Thyroid gland (tissue), 4 donors: ENCODE measurements at regions not wholly inside any gene's neighbourhood (a gene's known extent, or its start where the extent isn't known, plus 50 kb on each side); places are given as distances from the start of the nearest gene placed in this dataset.
A peak's percentile ranks its signal among the peaks of the same experiment; 100 is the strongest.

Experiments used
- DNase-seq, 2 donors: peaks; one replicate each; pipeline ENCODE4 v3.0.0-alpha.2; 2019
- H3K27ac ChIP-seq, 3 donors: fragments of 200-600 bp; sonication (generic); 1 replicate in 2 of 3; 2 replicates in 1 of 3; pipeline ENCODE4 v1.5.1; 2016 to 2019; ENCODE audit warnings: mild to moderate bottlenecking in 1 of 3, moderate library complexity in 1 of 3
- H3K27me3 ChIP-seq: fragments of 200-600 bp; sonication (generic); one replicate; pipeline ENCODE4 v1.5.1; 2019
- H3K36me3 ChIP-seq, 2 donors: fragments of 200-600 bp; sonication (generic); one replicate each; pipeline ENCODE4 v1.5.1; 2016 to 2019
- H3K4me1 ChIP-seq, 2 donors: fragments of 200-600 bp; sonication (generic); one replicate each; pipeline ENCODE4 v1.5.1; 2017 to 2019
- H3K4me3 ChIP-seq, 3 donors: fragments of 200-600 bp; sonication (generic); replicated peaks in 1 of 3; 1 replicate in 2 of 3; 2 replicates in 1 of 3; pipeline ENCODE4 v1.5.1; 2016; ENCODE audit warnings: mild to moderate bottlenecking in 1 of 3
- H3K9me3 ChIP-seq: fragments of 200-600 bp; sonication (generic); one replicate; pipeline ENCODE4 v1.5.1; 2017
- POLR2A ChIP-seq, 2 donors: fragments of 450-650 bp; IDR thresholded peaks; one replicate each; pipeline ENCODE4 v1.6.1; 2017; ENCODE audit warnings: antibody characterized with exemption in 2 of 2, mild to moderate bottlenecking in 2 of 2, moderate library complexity in 1 of 2
- WGBS, 2 donors: methylation state at CpG; one replicate each; pipeline ENCODE4 v1.1.5; 2017; 5-methylcytosine and 5-hydroxymethylcytosine counted together
- intact Hi-C: fragments of 100-400 bp; cut with DNase I; formaldehyde crosslinking; loops from one replicate; pipeline ENCODE4 v1.15.1; 2023
- TF ChIP-seq, protein P1 (sequence below), 6 experiments: fragments of 200-600 bp in 3 of 6; fragments of 450-650 bp in 3 of 6; sonication (generic) in 3 of 6; IDR thresholded peaks; one replicate each; pipeline ENCODE4 v1.5.1; 2016 to 2019; ENCODE audit warnings: antibody characterized with exemption in 6 of 6, mild to moderate bottlenecking in 2 of 6, inconsistent platforms in 1 of 6, moderate library complexity in 1 of 6

DNA sequence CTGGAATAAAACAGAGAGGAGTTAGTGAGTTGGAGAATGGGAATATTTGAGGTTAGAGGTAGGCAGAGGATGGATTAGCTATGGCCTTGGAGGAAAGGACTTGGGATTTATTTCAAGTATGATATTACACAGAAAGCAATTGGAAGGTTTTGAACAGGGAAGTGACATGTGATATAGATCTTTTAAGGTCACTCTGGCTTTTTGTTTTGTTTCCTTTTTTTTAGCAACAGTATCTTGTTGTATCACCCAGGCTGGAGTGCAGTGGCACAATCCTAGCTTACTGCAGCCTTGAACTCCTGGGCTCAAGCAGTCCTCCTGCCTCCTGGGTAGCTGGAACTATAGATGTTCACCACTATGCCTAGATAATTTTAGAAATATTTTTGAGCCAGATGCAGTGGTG lies 190.3 kb downstream of the UTRN start:
- H3K27ac ChIP-seq = peak overlapping the region; percentile 1 to 21 (median 4)
- H3K36me3 ChIP-seq = peaks cover 9 to 11% of the 10 kb centered on the region in 2 donors

DNA sequence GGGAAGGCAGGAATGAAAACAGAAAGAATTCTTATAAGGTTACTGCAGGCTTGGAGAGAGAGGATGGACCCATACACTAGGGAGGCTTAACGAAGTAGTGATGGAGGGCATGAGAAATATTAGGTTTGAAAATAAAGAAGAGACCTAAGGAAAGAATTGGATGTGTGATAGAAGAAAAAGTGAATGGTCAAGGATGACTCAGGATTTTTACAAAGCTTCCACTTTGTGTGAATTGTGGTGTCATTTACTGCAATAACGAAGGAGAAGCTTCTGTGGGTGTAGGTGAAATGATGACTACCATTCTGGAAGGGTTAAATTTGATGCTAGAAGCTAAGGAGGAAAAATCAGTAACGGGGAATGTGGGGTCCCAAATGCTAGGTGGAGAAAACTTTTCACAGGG lies 191.2 kb downstream of the UTRN start:
- DNase-seq = no peak
- TF ChIP-seq, protein P1, sequence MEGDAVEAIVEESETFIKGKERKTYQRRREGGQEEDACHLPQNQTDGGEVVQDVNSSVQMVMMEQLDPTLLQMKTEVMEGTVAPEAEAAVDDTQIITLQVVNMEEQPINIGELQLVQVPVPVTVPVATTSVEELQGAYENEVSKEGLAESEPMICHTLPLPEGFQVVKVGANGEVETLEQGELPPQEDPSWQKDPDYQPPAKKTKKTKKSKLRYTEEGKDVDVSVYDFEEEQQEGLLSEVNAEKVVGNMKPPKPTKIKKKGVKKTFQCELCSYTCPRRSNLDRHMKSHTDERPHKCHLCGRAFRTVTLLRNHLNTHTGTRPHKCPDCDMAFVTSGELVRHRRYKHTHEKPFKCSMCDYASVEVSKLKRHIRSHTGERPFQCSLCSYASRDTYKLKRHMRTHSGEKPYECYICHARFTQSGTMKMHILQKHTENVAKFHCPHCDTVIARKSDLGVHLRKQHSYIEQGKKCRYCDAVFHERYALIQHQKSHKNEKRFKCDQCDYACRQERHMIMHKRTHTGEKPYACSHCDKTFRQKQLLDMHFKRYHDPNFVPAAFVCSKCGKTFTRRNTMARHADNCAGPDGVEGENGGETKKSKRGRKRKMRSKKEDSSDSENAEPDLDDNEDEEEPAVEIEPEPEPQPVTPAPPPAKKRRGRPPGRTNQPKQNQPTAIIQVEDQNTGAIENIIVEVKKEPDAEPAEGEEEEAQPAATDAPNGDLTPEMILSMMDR (IDR thresholded peaks at IDR 0.05) = no peak
- no peak for TF ChIP-seq POLR2A (IDR thresholded peaks at IDR 0.05)
- 95 to 96% methylated on average over 3 of the region's 3 CpGs for WGBS, 2 donors
- H3K4me3 ChIP-seq = no peak overlapping the region
- intact Hi-C loops = loop anchor here (5.0 to 10.0 kb wide), 2 partner anchors 191 to 259 kb away; partner anchors contain the start of gene UTRN
- no peaks in the 10 kb centered on the region for H3K27me3 ChIP-seq
- H3K36me3 ChIP-seq = peaks cover 9 to 11% of the 10 kb centered on the region in 2 donors
- H3K4me1 ChIP-seq = peaks cover 22 to 26% of the 10 kb centered on the region in 2 donors
- no peaks in the 10 kb centered on the region for H3K9me3 ChIP-seq
- peak overlapping the region in 2 of 3 donors; percentile 1 to 21 for H3K27ac ChIP-seq

More for the DNA sequence above, 190.3 kb downstream of the UTRN start:
- H3K9me3 ChIP-seq = no peaks in the 10 kb centered on the region
- intact Hi-C loops = loop anchor here (5.0 to 10.0 kb wide), 2 partner anchors 191 to 258 kb away; partner anchors contain the start of gene UTRN
- peaks cover 14 to 23% of the 10 kb centered on the region in 2 donors for H3K4me1 ChIP-seq
- no peak for DNase-seq
- no peak overlapping the region for H3K4me3 ChIP-seq
- H3K27me3 ChIP-seq = no peaks in the 10 kb centered on the region
- TF ChIP-seq POLR2A (IDR thresholded peaks at IDR 0.05) = no peak
- TF ChIP-seq, protein P1 (IDR thresholded peaks at IDR 0.05) = no peak

DNA sequence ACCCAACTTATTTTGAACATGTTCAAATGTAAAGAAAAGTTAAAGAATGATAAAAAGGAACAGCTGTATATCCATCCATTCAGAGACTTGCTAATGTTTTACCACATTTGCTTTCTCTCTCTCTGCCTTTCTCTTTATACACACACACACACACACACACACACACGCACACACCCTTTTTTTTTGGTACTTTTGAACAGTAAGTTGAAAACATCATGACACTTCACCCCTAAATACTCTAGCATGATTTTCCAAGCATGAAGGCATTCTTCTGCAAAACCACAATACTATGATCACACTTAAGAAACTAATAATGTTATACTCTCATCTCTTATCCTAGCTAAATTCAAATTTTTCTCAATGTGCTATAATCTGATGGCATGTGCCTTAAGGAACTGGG lies 192.3 kb downstream of the UTRN start:
- no peak for TF ChIP-seq POLR2A (IDR thresholded peaks at IDR 0.05)
- TF ChIP-seq, protein P1 (IDR thresholded peaks at IDR 0.05) = no peak
- WGBS, 2 donors = 72 to 87% methylated on average over 1 of the region's 1 CpG
- H3K9me3 ChIP-seq = no peaks in the 10 kb centered on the region
- peaks cover 30 to 35% of the 10 kb centered on the region in 2 donors for H3K4me1 ChIP-seq
- H3K27ac ChIP-seq = no peak overlapping the region
- intact Hi-C loops = loop anchor here (5.0 to 10.0 kb wide), 2 partner anchors 193 to 260 kb away; partner anchors contain the start of gene UTRN
- no peak for DNase-seq
- no peaks in the 10 kb centered on the region for H3K27me3 ChIP-seq
- peaks cover 9 to 11% of the 10 kb centered on the region in 2 donors for H3K36me3 ChIP-seq
- no peak overlapping the region for H3K4me3 ChIP-seq

DNA sequence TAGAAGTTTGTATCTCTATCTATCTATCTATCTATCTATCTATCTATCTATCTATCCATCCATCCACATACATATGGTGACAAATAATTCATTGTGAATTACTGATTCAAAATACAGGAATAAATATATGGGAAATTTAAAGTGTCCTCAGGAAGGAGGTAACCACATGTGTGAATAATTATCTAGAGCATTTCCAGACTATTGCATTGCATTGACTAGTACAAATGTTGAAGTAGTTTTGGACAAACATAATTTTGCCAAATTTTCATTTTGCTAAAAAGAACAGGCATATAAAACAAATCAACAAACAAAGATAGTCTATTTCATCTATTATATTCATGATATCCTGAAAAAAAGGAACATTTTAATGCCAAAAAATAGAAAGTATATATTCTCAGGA lies 192.7 kb downstream of the UTRN start:
- H3K27ac ChIP-seq = peak overlapping the region; percentile 27 to 54 (median 50)
- intact Hi-C loops = loop anchor here (5.0 to 10.0 kb wide), 2 partner anchors 193 to 261 kb away; partner anchors contain the start of gene UTRN
- DNase-seq = no peak
- peaks cover 30 to 40% of the 10 kb centered on the region in 2 donors for H3K4me1 ChIP-seq
- no peaks in the 10 kb centered on the region for H3K9me3 ChIP-seq
- H3K36me3 ChIP-seq = peaks cover 9 to 11% of the 10 kb centered on the region in 2 donors
- H3K27me3 ChIP-seq = no peaks in the 10 kb centered on the region
- TF ChIP-seq, protein P1 (IDR thresholded peaks at IDR 0.05) = no peak
- TF ChIP-seq POLR2A (IDR thresholded peaks at IDR 0.05) = no peak
- no peak overlapping the region for H3K4me3 ChIP-seq

DNA sequence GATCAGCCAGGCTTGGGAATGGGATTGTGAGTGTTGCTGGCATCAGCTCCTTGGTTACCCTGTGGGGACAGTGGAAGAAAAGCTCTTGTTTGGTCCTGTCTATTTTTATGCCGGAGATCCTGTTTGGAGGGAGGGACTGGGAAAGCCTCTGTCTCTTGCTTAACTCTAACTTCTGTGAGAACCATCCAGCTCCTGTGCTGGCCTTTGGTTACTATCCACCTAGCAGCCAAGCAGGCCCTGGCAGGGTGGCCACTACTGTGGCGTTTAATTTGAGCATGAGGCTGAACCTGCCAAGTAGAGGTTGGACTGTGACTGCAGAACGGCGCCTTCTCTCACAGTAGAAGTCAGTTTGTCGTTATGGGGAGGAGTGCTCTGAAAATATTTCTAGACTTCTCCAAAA lies 193.3 kb downstream of the UTRN start:
- peak; percentile 39 to 70 for DNase-seq
- 34 to 73% methylated on average over 5 of the region's 5 CpGs for WGBS, 2 donors
- Histone ChIP-seq H3K4me1 (peaks cover 35 to 46% of the 10 kb centered on the region in 2 donors), H3K4me3 (no peak overlapping the region), H3K36me3 (peaks cover 9 to 10% of the 10 kb centered on the region in 2 donors), H3K27me3 (no peaks in the 10 kb centered on the region), H3K27ac (peak overlapping the region; percentile 27 to 54 (median 50)), H3K9me3 (no peaks in the 10 kb centered on the region)
- intact Hi-C loops = loop anchor here (5.0 to 10.0 kb wide), 2 partner anchors 194 to 261 kb away; partner anchors contain the start of gene UTRN
- TF ChIP-seq POLR2A (IDR thresholded peaks at IDR 0.05) = no peak
- TF ChIP-seq, protein P1 (IDR thresholded peaks at IDR 0.05) = no peak
